ENCODE measurements at regions not wholly inside any gene's neighbourhood (a gene's known extent, or its start where the extent isn't known, plus 50 kb on each side); places are given as distances from the start of the nearest gene placed in this dataset.

DNA sequence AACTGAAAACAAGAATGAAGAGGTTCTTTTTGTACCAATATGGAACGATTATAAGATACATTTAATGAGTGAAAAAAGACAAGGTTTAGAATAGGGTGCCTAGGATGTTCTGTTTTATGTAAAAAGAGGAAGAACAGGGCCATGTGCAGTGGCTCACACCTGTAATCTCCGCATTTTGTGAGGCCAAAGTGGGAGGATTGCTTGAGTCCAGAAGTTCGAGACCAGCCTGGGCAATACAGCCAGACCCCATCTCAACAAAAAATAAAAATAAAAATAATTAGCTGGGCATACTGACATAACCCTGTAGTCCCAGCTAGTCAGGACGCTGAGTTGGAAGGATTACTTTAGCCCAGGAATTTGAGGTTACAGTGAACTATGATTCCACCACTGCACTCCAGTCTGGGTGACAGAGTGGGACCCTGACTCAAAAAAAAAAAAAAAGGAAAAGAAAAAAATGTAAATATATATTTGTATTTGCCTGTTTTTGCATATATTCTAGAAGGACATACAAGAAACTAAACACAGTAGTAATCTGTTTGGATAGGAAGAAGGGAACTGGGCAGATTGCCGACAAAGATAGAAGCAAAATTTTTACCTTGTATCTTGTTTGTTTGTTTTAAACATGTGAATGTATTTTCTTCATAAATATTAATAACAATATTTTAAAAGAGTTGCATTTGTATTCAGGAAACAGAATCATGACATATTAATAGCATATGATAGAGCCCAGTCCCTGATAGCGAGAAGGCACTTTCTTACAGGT lies 174.3 kb downstream of the SOX2 start:
- Mint-ChIP-seq H3K9me3 (peaks cover 15% of the 10 kb centered on the region), H3K27me3 (ENCODE audit: insufficient read depth) (no peaks in the 10 kb centered on the region), H3K4me3 (no peak overlapping the region), H3K36me3 (ENCODE audit: low read depth) (peaks cover 4% of the 10 kb centered on the region), H3K4me1 (peaks cover 7% of the 10 kb centered on the region), H3K27ac (no peak overlapping the region)
- 87 to 95% methylated on average over 4 to 5 of the region's 6 CpGs for WGBS, 2 experiments (ENCODE audit: insufficient coverage in 1 of 2, insufficient read length in 1 of 2)
- no peak overlapping the region for H3K9ac ChIP-seq (ENCODE audit: extremely low read depth, low read length, poor library complexity, severe bottlenecking)
- TF ChIP-seq, protein P1, sequence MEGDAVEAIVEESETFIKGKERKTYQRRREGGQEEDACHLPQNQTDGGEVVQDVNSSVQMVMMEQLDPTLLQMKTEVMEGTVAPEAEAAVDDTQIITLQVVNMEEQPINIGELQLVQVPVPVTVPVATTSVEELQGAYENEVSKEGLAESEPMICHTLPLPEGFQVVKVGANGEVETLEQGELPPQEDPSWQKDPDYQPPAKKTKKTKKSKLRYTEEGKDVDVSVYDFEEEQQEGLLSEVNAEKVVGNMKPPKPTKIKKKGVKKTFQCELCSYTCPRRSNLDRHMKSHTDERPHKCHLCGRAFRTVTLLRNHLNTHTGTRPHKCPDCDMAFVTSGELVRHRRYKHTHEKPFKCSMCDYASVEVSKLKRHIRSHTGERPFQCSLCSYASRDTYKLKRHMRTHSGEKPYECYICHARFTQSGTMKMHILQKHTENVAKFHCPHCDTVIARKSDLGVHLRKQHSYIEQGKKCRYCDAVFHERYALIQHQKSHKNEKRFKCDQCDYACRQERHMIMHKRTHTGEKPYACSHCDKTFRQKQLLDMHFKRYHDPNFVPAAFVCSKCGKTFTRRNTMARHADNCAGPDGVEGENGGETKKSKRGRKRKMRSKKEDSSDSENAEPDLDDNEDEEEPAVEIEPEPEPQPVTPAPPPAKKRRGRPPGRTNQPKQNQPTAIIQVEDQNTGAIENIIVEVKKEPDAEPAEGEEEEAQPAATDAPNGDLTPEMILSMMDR (conservative IDR thresholded peaks at IDR 0.05) = no peak
- no peak overlapping the region for H3K27ac ChIP-seq (ENCODE audit: low read depth, low read length)
- H3K4me1 ChIP-seq (ENCODE audit: control insufficient read depth, insufficient read depth, low read length) = peaks cover 4% of the 10 kb centered on the region
- H3K36me3 ChIP-seq (ENCODE audit: control insufficient read depth, insufficient read depth, low read length) = no peaks in the 10 kb centered on the region
- no peaks in the 10 kb centered on the region for H3K9me3 ChIP-seq (ENCODE audit: control insufficient read depth, low read length)
- no peak overlapping the region for H3K4me3 ChIP-seq (ENCODE audit: low read length)
- no peak for DNase-seq
- no peaks in the 10 kb centered on the region for H3K27me3 ChIP-seq (ENCODE audit: control insufficient read depth, insufficient read depth, low read length, poor library complexity, severe bottlenecking)

DNA sequence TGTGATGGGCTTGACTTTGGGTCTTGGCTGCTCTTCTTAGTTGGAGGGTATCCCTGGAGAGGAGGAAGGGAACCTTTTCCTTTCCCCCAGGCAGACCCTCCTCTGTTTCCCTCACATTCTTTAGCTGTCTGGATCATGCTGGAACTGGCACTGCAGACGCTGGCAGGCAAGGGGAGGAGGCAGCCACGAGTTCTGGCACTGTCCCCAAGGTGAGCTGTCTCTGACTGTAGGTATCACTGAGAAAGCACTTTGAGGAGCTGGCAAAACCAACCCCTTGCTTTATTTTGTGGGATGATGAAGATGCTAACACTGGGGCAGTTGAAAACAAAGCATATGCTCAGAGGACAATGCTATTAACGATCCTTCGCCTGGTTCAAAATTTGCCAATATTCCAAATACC lies 175.0 kb downstream of the SOX2 start:
- H3K27ac ChIP-seq (ENCODE audit: low read depth, low read length) = no peak overlapping the region
- no peak overlapping the region for H3K27ac Mint-ChIP-seq
- DNase-seq = no peak

DNA sequence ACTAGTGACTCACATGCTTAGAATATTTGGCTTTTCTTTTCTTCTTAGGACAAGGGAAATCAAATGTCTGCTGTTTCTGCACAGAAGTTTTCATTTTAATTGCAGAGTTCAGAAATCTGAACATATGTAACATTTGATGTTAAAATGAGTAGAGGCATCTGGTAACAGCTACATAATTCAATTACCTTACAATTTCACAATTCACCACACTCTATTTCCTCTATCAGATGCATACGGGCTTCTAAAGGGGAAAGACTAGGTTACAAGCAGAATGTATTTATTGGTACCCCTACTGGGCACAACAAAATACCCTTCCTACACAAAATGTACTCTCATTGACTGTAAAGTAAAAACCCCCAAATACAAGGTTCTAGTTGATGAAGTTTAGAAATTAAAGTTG lies 176.0 kb downstream of the SOX2 start:
- 92% methylated on average over 1 of the region's 1 CpG; no CpG with 5 or more reads in 1 of the 2 experiments for WGBS, 2 experiments (ENCODE audit: insufficient coverage in 1 of 2, insufficient read length in 1 of 2)
- no peak overlapping the region for H3K27ac Mint-ChIP-seq
- peaks cover 4% of the 10 kb centered on the region for H3K4me1 ChIP-seq (ENCODE audit: control insufficient read depth, insufficient read depth, low read length)

More for the DNA sequence above, 175.0 kb downstream of the SOX2 start:
- WGBS, 2 experiments (ENCODE audit: insufficient coverage in 1 of 2, insufficient read length in 1 of 2) = 74 to 82% methylated on average over 3 to 4 of the region's 4 CpGs
- Histone ChIP-seq H3K9ac (ENCODE audit: extremely low read depth, low read length, poor library complexity, severe bottlenecking) (no peak overlapping the region), H3K27me3 (ENCODE audit: control insufficient read depth, insufficient read depth, low read length, poor library complexity, severe bottlenecking) (no peaks in the 10 kb centered on the region), H3K4me3 (ENCODE audit: low read length) (no peak overlapping the region), H3K4me1 (ENCODE audit: control insufficient read depth, insufficient read depth, low read length) (peaks cover 4% of the 10 kb centered on the region), H3K36me3 (ENCODE audit: control insufficient read depth, insufficient read depth, low read length) (no peaks in the 10 kb centered on the region), H3K9me3 (ENCODE audit: control insufficient read depth, low read length) (no peaks in the 10 kb centered on the region)
- H3K9me3 Mint-ChIP-seq = peaks cover 15% of the 10 kb centered on the region
- H3K27me3 Mint-ChIP-seq (ENCODE audit: insufficient read depth) = no peaks in the 10 kb centered on the region
- peaks cover 7% of the 10 kb centered on the region for H3K4me1 Mint-ChIP-seq
- TF ChIP-seq, protein P1 (conservative IDR thresholded peaks at IDR 0.05) = no peak
- H3K36me3 Mint-ChIP-seq (ENCODE audit: low read depth) = peaks cover 4% of the 10 kb centered on the region
- H3K4me3 Mint-ChIP-seq = no peak overlapping the region

More for the DNA sequence above, 176.0 kb downstream of the SOX2 start:
- H3K36me3 ChIP-seq (ENCODE audit: control insufficient read depth, insufficient read depth, low read length) = no peaks in the 10 kb centered on the region
- Mint-ChIP-seq H3K4me3 (no peak overlapping the region), H3K27me3 (ENCODE audit: insufficient read depth) (no peaks in the 10 kb centered on the region), H3K9me3 (peaks cover 15% of the 10 kb centered on the region), H3K36me3 (ENCODE audit: low read depth) (peaks cover 4% of the 10 kb centered on the region), H3K4me1 (peaks cover 9% of the 10 kb centered on the region)
- H3K9me3 ChIP-seq (ENCODE audit: control insufficient read depth, low read length) = no peaks in the 10 kb centered on the region
- TF ChIP-seq, protein P1 (conservative IDR thresholded peaks at IDR 0.05) = no peak
- no peak overlapping the region for H3K27ac ChIP-seq (ENCODE audit: low read depth, low read length)
- no peak overlapping the region for H3K9ac ChIP-seq (ENCODE audit: extremely low read depth, low read length, poor library complexity, severe bottlenecking)
- no peak for DNase-seq
- H3K27me3 ChIP-seq (ENCODE audit: control insufficient read depth, insufficient read depth, low read length, poor library complexity, severe bottlenecking) = no peaks in the 10 kb centered on the region
- H3K4me3 ChIP-seq (ENCODE audit: low read length) = no peak overlapping the region
